DND-41 (cell line): ENCODE measurements at regions not wholly inside any gene's neighbourhood (a gene's known extent, or its start where the extent isn't known, plus 50 kb on each side); places are given as distances from the start of the nearest gene placed in this dataset.
"Not testable (repeated sequence)": the region's sequence is repeated elsewhere in the genome, so short reads cannot be mapped to it uniquely, and the experiment has no call there.

Experiments
- ATAC-seq: fragments of 200-7000 bp; cut with Tn5 transposase; 3 replicates; pipeline ENCODE4 v1.9.1; 2021; ENCODE audit warnings: low read depth; ENCODE audit not compliant: insufficient read depth
- DNase-seq: peaks from one replicate; pipeline ENCODE4 v3.0.0-alpha.2; 2020
- H2AFZ ChIP-seq: 2 replicates; pipeline ENCODE4 v1.6.0; 2012; ENCODE audit warnings: low read depth, low read length
- H3K27ac ChIP-seq: 2 replicates; pipeline ENCODE4 v1.5.1; 2012; ENCODE audit warnings: low read length, inconsistent platforms
- H3K27me3 ChIP-seq: fragments of 200-600 bp; sonication (generic); 2 replicates; pipeline ENCODE4 v1.6.0; 2012; ENCODE audit warnings: low read length, mild to moderate bottlenecking, inconsistent platforms; ENCODE audit not compliant: insufficient read depth, poor library complexity
- H3K36me3 ChIP-seq: 2 replicates; pipeline ENCODE4 v1.5.1; 2012; ENCODE audit warnings: low read length, inconsistent platforms; ENCODE audit not compliant: insufficient read depth
- H3K4me1 ChIP-seq: 2 replicates; pipeline ENCODE4 v1.5.1; 2012; ENCODE audit warnings: mild to moderate bottlenecking, low read length; ENCODE audit not compliant: insufficient read depth
- H3K4me2 ChIP-seq: 2 replicates; pipeline ENCODE4 v1.6.0; 2012; ENCODE audit warnings: mild to moderate bottlenecking, moderate library complexity, low read length, inconsistent platforms; ENCODE audit not compliant: insufficient read depth
- H3K4me3 ChIP-seq, 2 experiments: fragments of 200-600 bp in 1 of 2; shearing (Covaris generic) in 1 of 2; 2 replicates each; pipeline ENCODE4 v1.5.1; 2012 to 2016; ENCODE audit warnings: inconsistent platforms in 2 of 2, low read length in 2 of 2, mild to moderate bottlenecking in 2 of 2, low read depth in 1 of 2, moderate library complexity in 1 of 2
- H3K79me2 ChIP-seq: 2 replicates; pipeline ENCODE4 v1.6.0; 2012; ENCODE audit warnings: low read length, inconsistent platforms; ENCODE audit not compliant: insufficient read depth
- H3K9ac ChIP-seq: 2 replicates; pipeline ENCODE4 v1.6.0; 2012; ENCODE audit warnings: low read depth, mild to moderate bottlenecking, inconsistent platforms, low read length, moderate library complexity
- H3K9me3 ChIP-seq: 2 replicates; pipeline ENCODE4 v1.5.1; 2012; ENCODE audit warnings: low read length, moderate library complexity, mild to moderate bottlenecking, inconsistent platforms; ENCODE audit not compliant: insufficient read depth, severe bottlenecking
- H4K20me1 ChIP-seq: 2 replicates; pipeline ENCODE4 v1.6.0; 2012; ENCODE audit warnings: low read length; ENCODE audit not compliant: insufficient read depth
- EZH2 ChIP-seq: IDR thresholded peaks from 3 replicates; pipeline ENCODE4 v1.6.1; 2012; ENCODE audit warnings: borderline replicate concordance, low read depth, mild to moderate bottlenecking, moderate library complexity, low read length, inconsistent platforms; ENCODE audit not compliant: severe bottlenecking
- TF ChIP-seq, protein P1 (sequence below): IDR thresholded peaks from 2 replicates; pipeline ENCODE4 v1.5.1; 2012; ENCODE audit warnings: borderline replicate concordance, low read length, moderate library complexity, mild to moderate bottlenecking; ENCODE audit not compliant: poor library complexity, severe bottlenecking; ENCODE audit errors: extremely low read depth

DNA sequence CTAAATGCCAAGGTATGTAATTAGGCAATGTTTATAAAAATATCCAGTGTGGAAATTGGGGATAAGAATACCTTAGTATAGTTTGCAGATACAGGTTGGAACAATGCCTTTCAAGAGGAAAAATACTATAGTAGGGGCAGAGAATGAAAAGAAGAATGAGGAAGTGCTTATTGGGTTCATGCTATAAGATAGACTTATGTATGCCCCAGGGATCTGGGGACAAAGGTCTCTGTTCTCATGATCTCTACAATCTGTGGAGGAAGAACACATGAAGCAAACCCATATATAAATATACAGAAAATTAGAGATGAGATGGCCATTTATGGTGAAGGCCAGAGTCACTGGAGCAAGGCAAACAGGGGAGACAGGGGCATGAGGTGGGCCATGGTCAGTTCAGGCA lies 106.5 kb upstream of the DAB2 start:
- DNase-seq (no peak), ATAC-seq (no peak)
- Histone ChIP-seq H4K20me1 (no peaks in the 10 kb centered on the region), H3K4me3 (no peak overlapping the region), H3K36me3 (no peaks in the 10 kb centered on the region), H3K9ac (no peak overlapping the region), H3K27ac (no peak overlapping the region), H3K79me2 (no peaks in the 10 kb centered on the region), H3K4me1 (no peaks in the 10 kb centered on the region), H3K4me2 (no peak overlapping the region), H3K9me3 (no peaks in the 10 kb centered on the region), H2AFZ (no peak overlapping the region), H3K27me3 (peaks cover 16% of the 10 kb centered on the region)
- no peak for TF ChIP-seq EZH2
- TF ChIP-seq, protein P1, sequence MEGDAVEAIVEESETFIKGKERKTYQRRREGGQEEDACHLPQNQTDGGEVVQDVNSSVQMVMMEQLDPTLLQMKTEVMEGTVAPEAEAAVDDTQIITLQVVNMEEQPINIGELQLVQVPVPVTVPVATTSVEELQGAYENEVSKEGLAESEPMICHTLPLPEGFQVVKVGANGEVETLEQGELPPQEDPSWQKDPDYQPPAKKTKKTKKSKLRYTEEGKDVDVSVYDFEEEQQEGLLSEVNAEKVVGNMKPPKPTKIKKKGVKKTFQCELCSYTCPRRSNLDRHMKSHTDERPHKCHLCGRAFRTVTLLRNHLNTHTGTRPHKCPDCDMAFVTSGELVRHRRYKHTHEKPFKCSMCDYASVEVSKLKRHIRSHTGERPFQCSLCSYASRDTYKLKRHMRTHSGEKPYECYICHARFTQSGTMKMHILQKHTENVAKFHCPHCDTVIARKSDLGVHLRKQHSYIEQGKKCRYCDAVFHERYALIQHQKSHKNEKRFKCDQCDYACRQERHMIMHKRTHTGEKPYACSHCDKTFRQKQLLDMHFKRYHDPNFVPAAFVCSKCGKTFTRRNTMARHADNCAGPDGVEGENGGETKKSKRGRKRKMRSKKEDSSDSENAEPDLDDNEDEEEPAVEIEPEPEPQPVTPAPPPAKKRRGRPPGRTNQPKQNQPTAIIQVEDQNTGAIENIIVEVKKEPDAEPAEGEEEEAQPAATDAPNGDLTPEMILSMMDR = no peak

DNA sequence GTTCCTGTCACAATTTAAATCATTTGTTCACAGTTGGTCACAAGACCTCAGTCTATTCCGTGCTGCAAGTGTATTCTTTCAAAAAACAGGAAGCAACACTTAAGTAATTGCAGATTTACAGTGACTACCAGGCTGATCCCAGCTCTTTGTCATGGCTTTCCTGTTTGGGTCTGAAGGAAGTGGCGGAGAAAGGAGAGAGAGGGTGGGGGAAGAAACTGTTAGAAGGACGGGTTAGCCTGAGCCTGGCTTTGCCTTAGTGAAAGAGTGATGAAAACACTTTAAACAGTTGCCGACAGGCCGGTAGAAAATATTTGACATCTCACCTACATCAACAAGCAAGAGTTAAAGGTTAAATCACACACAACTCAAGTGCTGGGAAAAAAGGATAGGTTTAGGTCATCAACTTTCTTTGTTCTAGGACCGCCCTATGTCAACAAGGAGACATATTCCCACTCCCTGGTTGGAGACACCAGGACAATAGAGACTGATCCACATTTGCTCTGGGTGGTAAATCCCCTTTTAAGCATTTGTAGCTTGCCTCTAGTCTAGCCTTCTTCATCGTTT lies 102.2 kb upstream of the DAB2 start:
- Histone ChIP-seq H3K36me3 (no peaks in the 10 kb centered on the region), H3K9me3 (no peaks in the 10 kb centered on the region), H3K79me2 (no peaks in the 10 kb centered on the region), H4K20me1 (no peaks in the 10 kb centered on the region), H3K4me1 (no peaks in the 10 kb centered on the region), H3K4me3 (no peak overlapping the region), H3K27me3 (peaks cover 3% of the 10 kb centered on the region), H3K27ac (no peak overlapping the region), H3K4me2 (no peak overlapping the region), H3K9ac (no peak overlapping the region), H2AFZ (no peak overlapping the region)
- DNase-seq (no peak), ATAC-seq (no peak)
- no peak for TF ChIP-seq EZH2
- TF ChIP-seq, protein P1 = no peak

GRCh38 chr5:39525781-39526180 lies 101.0 kb upstream of the DAB2 start:
- not testable (repeated sequence) for H3K4me2 ChIP-seq, H3K27ac ChIP-seq, H3K4me1 ChIP-seq, ATAC-seq, DNase-seq, H3K4me3 ChIP-seq, H3K79me2 ChIP-seq, H3K27me3 ChIP-seq, H3K36me3 ChIP-seq, H3K9me3 ChIP-seq, H3K9ac ChIP-seq, H4K20me1 ChIP-seq, H2AFZ ChIP-seq

DNA sequence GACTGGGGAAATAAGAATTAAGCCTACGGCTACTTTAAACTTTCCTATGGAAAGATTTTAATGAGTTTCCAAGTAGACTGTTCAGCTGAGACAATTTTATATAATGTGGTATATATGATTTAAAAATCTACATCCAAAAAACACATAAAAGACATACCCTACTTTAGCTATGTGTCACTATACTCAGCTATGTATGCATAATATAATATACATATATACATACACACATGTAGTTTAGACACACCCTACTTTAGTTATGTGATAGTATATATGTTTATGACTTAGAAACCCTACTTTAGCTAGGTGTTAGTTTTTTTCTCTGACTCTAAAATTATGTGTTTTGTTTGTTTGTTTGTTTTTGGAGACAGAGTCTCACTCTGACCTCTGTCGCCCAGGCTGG lies 100.5 kb upstream of the DAB2 start:
- ATAC-seq = no peak
- H3K79me2 ChIP-seq = no peaks in the 10 kb centered on the region
- H2AFZ ChIP-seq = no peak overlapping the region
- no peak overlapping the region for H3K27ac ChIP-seq
- H3K4me3 ChIP-seq = no peak overlapping the region
- no peaks in the 10 kb centered on the region for H3K36me3 ChIP-seq
- no peaks in the 10 kb centered on the region for H3K9me3 ChIP-seq
- no peak for DNase-seq
- no peaks in the 10 kb centered on the region for H4K20me1 ChIP-seq
- H3K4me2 ChIP-seq = no peak overlapping the region
- no peaks in the 10 kb centered on the region for H3K27me3 ChIP-seq
- no peaks in the 10 kb centered on the region for H3K4me1 ChIP-seq
- TF ChIP-seq EZH2 = no peak
- TF ChIP-seq, protein P1 = no peak
- H3K9ac ChIP-seq = no peak overlapping the region
